Mononuclear cell (primary cell): ENCODE measurements at regions not wholly inside any gene's neighbourhood (a gene's known extent, or its start where the extent isn't known, plus 50 kb on each side); places are given as distances from the start of the nearest gene placed in this dataset.
"Not testable (repeated sequence)": the region's sequence is repeated elsewhere in the genome, so short reads cannot be mapped to it uniquely, and the experiment has no call there.

ENCODE experiments used
- H3K27me3 ChIP-seq: 2 replicates; pipeline ENCODE4 v1.6.0; 2011; ENCODE audit warnings: low read length, control low read depth; ENCODE audit not compliant: insufficient read depth
- H3K4me1 ChIP-seq: 2 replicates; pipeline ENCODE4 v1.5.1; 2011; ENCODE audit warnings: mild to moderate bottlenecking, low read length, control low read depth; ENCODE audit not compliant: insufficient read depth
- H3K4me3 ChIP-seq: 2 replicates; pipeline ENCODE4 v1.5.1; 2011; ENCODE audit warnings: mild to moderate bottlenecking, low read length, moderate library complexity
- H3K9me3 ChIP-seq: 2 replicates; pipeline ENCODE4 v1.5.1; 2011; ENCODE audit warnings: low read depth, mild to moderate bottlenecking, control low read depth, low read length

- Histone ChIP-seq H3K27me3 (no peaks in the 10 kb centered on the region), H3K4me3 (no peak overlapping the region), H3K4me1 (no peaks in the 10 kb centered on the region), H3K9me3 (no peaks in the 10 kb centered on the region)
These were observed 97.2 kb upstream of the FRG1 start for GRCh38 chr4:189843413-189844009.

GRCh38 chr4:189845145-189845846 is 95.4 kb upstream of the FRG1 start:
- Histone ChIP-seq H3K4me1 (no peaks in the 10 kb centered on the region), H3K9me3 (no peaks in the 10 kb centered on the region), H3K4me3 (no peak overlapping the region), H3K27me3 (no peaks in the 10 kb centered on the region)

- not testable (repeated sequence) for H3K4me1 ChIP-seq, H3K9me3 ChIP-seq, H3K4me3 ChIP-seq, H3K27me3 ChIP-seq
These were observed 94.6 kb upstream of the FRG1 start for GRCh38 chr4:189846094-189846493.

GRCh38 chr4:189846608-189847007 is 94.1 kb upstream of the FRG1 start:
- H3K27me3 ChIP-seq, H3K4me1 ChIP-seq, H3K9me3 ChIP-seq, H3K4me3 ChIP-seq: not testable (repeated sequence)

GRCh38 chr4:189848672-189849071 is 92.0 kb upstream of the FRG1 start:
- not testable (repeated sequence) for H3K4me1 ChIP-seq, H3K9me3 ChIP-seq, H3K4me3 ChIP-seq, H3K27me3 ChIP-seq

- Histone ChIP-seq H3K4me3 (no peak overlapping the region), H3K4me1 (no peaks in the 10 kb centered on the region), H3K27me3 (no peaks in the 10 kb centered on the region)
These were observed 90.3 kb upstream of the FRG1 start for GRCh38 chr4:189850239-189850856.

GRCh38 chr4:189858435-189858834 is 82.2 kb upstream of the FRG1 start:
- Histone ChIP-seq H3K9me3 (peaks cover 10% of the 10 kb centered on the region), H3K4me3 (no peak overlapping the region), H3K27me3 (no peaks in the 10 kb centered on the region), H3K4me1 (no peaks in the 10 kb centered on the region)

More at GRCh38 chr4:189850239-189850856, 90.3 kb upstream of the FRG1 start:
- peaks cover 10% of the 10 kb centered on the region for H3K9me3 ChIP-seq

- Histone ChIP-seq H3K9me3 (no peaks in the 10 kb centered on the region), H3K4me1 (no peaks in the 10 kb centered on the region), H3K4me3 (no peak overlapping the region)
These were observed 79.6 kb upstream of the FRG1 start for GRCh38 chr4:189861101-189861500.

GRCh38 chr4:189869236-189869635 is 71.4 kb upstream of the FRG1 start:
- H3K27me3 ChIP-seq: no peaks in the 10 kb centered on the region
- no peaks in the 10 kb centered on the region for H3K4me1 ChIP-seq
- no peak overlapping the region for H3K4me3 ChIP-seq
- H3K9me3 ChIP-seq: no peaks in the 10 kb centered on the region

More at GRCh38 chr4:189861101-189861500, 79.6 kb upstream of the FRG1 start:
- H3K27me3 ChIP-seq: no peaks in the 10 kb centered on the region

GRCh38 chr4:189870511-189871234 is 70.0 kb upstream of the FRG1 start:
- H3K4me3 ChIP-seq: no peak overlapping the region
- no peaks in the 10 kb centered on the region for H3K4me1 ChIP-seq
- no peaks in the 10 kb centered on the region for H3K9me3 ChIP-seq
- H3K27me3 ChIP-seq: no peaks in the 10 kb centered on the region

GRCh38 chr4:189874591-189874990 is 66.1 kb upstream of the FRG1 start:
- Histone ChIP-seq H3K4me1 (no peaks in the 10 kb centered on the region), H3K27me3 (no peaks in the 10 kb centered on the region), H3K4me3 (no peak overlapping the region), H3K9me3 (no peaks in the 10 kb centered on the region)

- H3K4me3 ChIP-seq, H3K9me3 ChIP-seq, H3K27me3 ChIP-seq, H3K4me1 ChIP-seq: not testable (repeated sequence)
These were observed 59.5 kb upstream of the FRG1 start for GRCh38 chr4:189881190-189881589.

- not testable (repeated sequence) for H3K27me3 ChIP-seq, H3K4me3 ChIP-seq, H3K4me1 ChIP-seq, H3K9me3 ChIP-seq
These were observed 52.3 kb upstream of the FRG1 start for GRCh38 chr4:189888407-189888806.
